SK-N-DZ (cell line): ENCODE measurements at regions not wholly inside any gene's neighbourhood (a gene's known extent, or its start where the extent isn't known, plus 50 kb on each side); places are given as distances from the start of the nearest gene placed in this dataset.

Experiments used
- small RNA-seq, 2 experiments: library from RNA; depleted of rRNA; stranded (forward); fragments of <200 nt; gene quantifications; one replicate each; pipeline ENCODE3, GENCODE V24; 2014

Small RNA genes in the stretch of these regions (small RNA-seq; reads per million reads assigned to genes)
- gene RNU7-62P: 0 reads per million in 2 experiments
